GM23338 (cell line): ENCODE measurements at regions not wholly inside any gene's neighbourhood (a gene's known extent, or its start where the extent isn't known, plus 50 kb on each side); places are given as distances from the start of the nearest gene placed in this dataset.

Experiments
- ATAC-seq: fragments of 200-7000 bp; cut with Tn5 transposase; 3 replicates; pipeline ENCODE4 v1.9.1; 2020
- DNase-seq: peaks from one replicate; pipeline ENCODE4 v3.0.0-alpha.2; 2015; ENCODE audit warnings: low spot score
- H2AFZ ChIP-seq: fragments of 200-600 bp; sonication (generic); 2 replicates; pipeline ENCODE4 v1.8.0; 2016; ENCODE audit warnings: antibody characterized with exemption, mild to moderate bottlenecking, moderate library complexity
- H3F3A ChIP-seq: fragments of 200-600 bp; sonication (generic); replicated peaks from 2 replicates; pipeline ENCODE4 v1.8.0; 2017; ENCODE audit warnings: antibody characterized with exemption, mixed run types, low read depth
- H3K27ac ChIP-seq: fragments of 200-600 bp; sonication (generic); 2 replicates; pipeline ENCODE4 v1.6.1; 2016; ENCODE audit warnings: low read depth
- H3K27me3 ChIP-seq: fragments of 200-600 bp; sonication (generic); 2 replicates; pipeline ENCODE4 v1.8.0; 2016; ENCODE audit warnings: mild to moderate bottlenecking, mixed run types, moderate library complexity; ENCODE audit not compliant: insufficient read depth
- H3K36me3 ChIP-seq: fragments of 200-600 bp; sonication (generic); 2 replicates; pipeline ENCODE4 v1.8.0; 2016; ENCODE audit warnings: mild to moderate bottlenecking; ENCODE audit not compliant: insufficient read depth
- H3K4me1 ChIP-seq: fragments of 200-600 bp; sonication (generic); 2 replicates; pipeline ENCODE4 v1.8.0; 2016; ENCODE audit warnings: mild to moderate bottlenecking, moderate library complexity; ENCODE audit not compliant: insufficient read depth
- H3K4me2 ChIP-seq: fragments of 200-600 bp; sonication (generic); 2 replicates; pipeline ENCODE4 v1.7.1; 2017; ENCODE audit warnings: mixed run types
- H3K4me3 ChIP-seq: fragments of 200-600 bp; sonication (generic); 2 replicates; pipeline ENCODE4 v1.6.1; 2016; ENCODE audit warnings: mixed run types
- H3K79me2 ChIP-seq: fragments of 200-600 bp; sonication (generic); replicated peaks from 2 replicates; pipeline ENCODE4 v1.8.0; 2017; ENCODE audit warnings: mild to moderate bottlenecking; ENCODE audit not compliant: insufficient read depth
- H3K9me2 ChIP-seq: fragments of 200-600 bp; sonication (generic); 2 replicates; pipeline ENCODE4 v1.8.0; 2017; ENCODE audit not compliant: insufficient read depth
- H4K20me1 ChIP-seq: fragments of 200-600 bp; sonication (generic); replicated peaks from 2 replicates; pipeline ENCODE4 v1.8.0; 2017; ENCODE audit warnings: mild to moderate bottlenecking; ENCODE audit not compliant: insufficient read depth
- H3K27ac Mint-ChIP-seq: 2 replicates; pipeline ENCODE4 v1.8.0; 2020; ENCODE audit warnings: inconsistent platforms, mild to moderate bottlenecking, moderate library complexity, mixed read lengths
- H3K27me3 Mint-ChIP-seq: 3 replicates; pipeline ENCODE4 v1.8.0; 2022; ENCODE audit warnings: low read depth, mild to moderate bottlenecking, moderate library complexity, mixed read lengths, inconsistent platforms; ENCODE audit not compliant: insufficient read depth, poor library complexity
- H3K36me3 Mint-ChIP-seq: 3 replicates; pipeline ENCODE4 v1.8.0; 2021; ENCODE audit warnings: low read depth, mild to moderate bottlenecking, inconsistent platforms, moderate library complexity, mixed read lengths
- H3K4me1 Mint-ChIP-seq: 3 replicates; pipeline ENCODE4 v1.8.0; 2020; ENCODE audit warnings: mild to moderate bottlenecking, inconsistent platforms, mixed read lengths
- H3K4me3 Mint-ChIP-seq: 3 replicates; pipeline ENCODE4 v1.8.0; 2021; ENCODE audit warnings: moderate library complexity, mild to moderate bottlenecking, inconsistent platforms, mixed read lengths
- H3K9me3 Mint-ChIP-seq: 3 replicates; pipeline ENCODE4 v1.8.0; 2020; ENCODE audit warnings: moderate library complexity, mild to moderate bottlenecking, inconsistent platforms, mixed read lengths
- CREB1 ChIP-seq: fragments of 250-450 bp; sonication (Bioruptor Pico); IDR thresholded peaks from 2 replicates; pipeline ENCODE4 v1.5.0; 2020; ENCODE audit warnings: low read depth, mild to moderate bottlenecking, moderate library complexity
- CTCF ChIP-seq, 2 experiments: fragments of 200-600 bp in 1 of 2; sonication (generic) in 1 of 2; conservative IDR thresholded peaks; 2 replicates each; pipeline versions ENCODE4 v1.5.1 to v1.6.1; 2016 to 2017; ENCODE audit warnings: antibody characterized with exemption in 2 of 2, low read depth in 2 of 2, mild to moderate bottlenecking in 2 of 2, moderate library complexity in 1 of 2
- EZH2 ChIP-seq: fragments of 200-600 bp; sonication (generic); IDR thresholded peaks from one replicate; pipeline ENCODE4 v1.8.0; 2017; ENCODE audit warnings: antibody characterized with exemption, mild to moderate bottlenecking, low read depth; ENCODE audit not compliant: unreplicated experiment
- JUNB ChIP-seq: IDR thresholded peaks from one replicate; pipeline ENCODE4 v1.6.1; 2016; ENCODE audit warnings: antibody characterized with exemption; ENCODE audit not compliant: unreplicated experiment
- NANOG ChIP-seq: IDR thresholded peaks from 2 replicates; pipeline ENCODE4 v1.6.1; 2016; ENCODE audit warnings: antibody characterized with exemption, borderline replicate concordance
- REST ChIP-seq: IDR thresholded peaks from one replicate; pipeline ENCODE4 v1.6.1; 2018; ENCODE audit warnings: antibody characterized with exemption; ENCODE audit not compliant: unreplicated experiment
- STAT1 ChIP-seq: IDR thresholded peaks from one replicate; pipeline ENCODE4 v1.6.1; 2016; ENCODE audit warnings: antibody characterized with exemption; ENCODE audit not compliant: unreplicated experiment
- ZNF114 ChIP-seq: fragments of 250-450 bp; sonication (Bioruptor Pico); IDR thresholded peaks from 2 replicates; pipeline ENCODE4 v1.5.0; 2020; ENCODE audit warnings: mild to moderate bottlenecking, moderate library complexity
- ZNF331 ChIP-seq: fragments of 250-450 bp; sonication (Bioruptor Pico); IDR thresholded peaks from 2 replicates; pipeline ENCODE4 v1.5.0; 2020; ENCODE audit warnings: low read depth, mild to moderate bottlenecking, moderate library complexity

DNA sequence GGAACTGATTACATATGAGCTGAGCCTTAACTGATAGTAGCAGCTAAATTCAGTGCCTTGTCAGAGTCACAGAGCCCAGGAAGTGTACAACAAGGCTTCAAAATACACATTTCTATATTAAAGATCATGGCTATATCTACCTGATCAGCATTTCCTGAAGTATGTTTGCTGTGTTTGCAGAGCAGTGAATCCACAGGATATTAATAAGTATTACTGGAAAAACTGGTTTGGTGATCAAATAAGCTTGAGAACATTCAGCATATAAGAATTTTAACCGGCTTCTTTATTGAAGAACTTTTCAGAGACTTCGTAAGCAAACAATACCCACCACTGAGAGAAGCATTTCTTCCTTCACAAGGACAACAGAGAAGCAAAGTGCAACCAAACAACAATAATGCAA is 227.0 kb downstream of the ELAVL2 start:
- H3K4me1 Mint-ChIP-seq, result peaks cover 4% of the 10 kb centered on the region; the same call in 2 of the 3 replicates

DNA sequence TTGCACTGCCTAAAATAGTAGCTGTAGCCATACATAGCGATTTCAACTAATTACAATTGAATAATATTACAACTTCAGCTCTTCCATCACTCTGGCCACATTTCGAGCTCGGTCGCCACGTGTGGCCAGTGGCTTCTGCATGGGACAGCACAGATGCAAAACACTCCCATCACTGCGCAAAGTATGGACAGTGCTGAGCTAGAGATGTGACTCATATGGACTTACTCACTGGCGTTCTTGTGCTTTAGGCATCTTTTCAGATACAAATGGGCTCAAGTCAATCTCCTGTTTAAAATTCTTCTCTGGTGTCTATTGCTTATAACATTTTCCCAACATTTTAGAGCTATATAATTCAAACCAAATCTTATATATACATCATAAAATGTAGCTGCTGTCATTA is 222.7 kb downstream of the ELAVL2 start:
- H3K4me3 Mint-ChIP-seq, result no peak overlapping the region
- Histone ChIP-seq H3K9me2 (no peaks in the 10 kb centered on the region), H3K4me1 (no peaks in the 10 kb centered on the region), H3K79me2 (no peaks in the 10 kb centered on the region), H2AFZ (no peak overlapping the region), H3K4me3 (no peak overlapping the region), H3K27me3 (no peaks in the 10 kb centered on the region), H3K36me3 (peaks cover 15% of the 10 kb centered on the region; the same call in 1 of the 2 replicates), H4K20me1 (no peaks in the 10 kb centered on the region), H3K27ac (no peak overlapping the region), H3F3A (no peaks in the 10 kb centered on the region), H3K4me2 (no peak overlapping the region)
- peaks cover 4% of the 10 kb centered on the region; the same call in 2 of the 3 replicates for H3K4me1 Mint-ChIP-seq
- peaks cover 13% of the 10 kb centered on the region; the same call in 2 of the 3 replicates for H3K36me3 Mint-ChIP-seq
- DNase-seq, result no peak
- no peak for ATAC-seq
- no peak overlapping the region for H3K27ac Mint-ChIP-seq
- no peaks in the 10 kb centered on the region for H3K9me3 Mint-ChIP-seq
- no peaks in the 10 kb centered on the region for H3K27me3 Mint-ChIP-seq
- no peak for TF ChIP-seq CREB1 (CRISPR knock-in tag)
- TF ChIP-seq ZNF331 (CRISPR knock-in tag), result no peak
- TF ChIP-seq ZNF114 (CRISPR knock-in tag), result no peak
- TF ChIP-seq REST, result no peak
- TF ChIP-seq NANOG, result no peak
- no peak for TF ChIP-seq JUNB
- no peak for TF ChIP-seq EZH2
- TF ChIP-seq CTCF (conservative IDR thresholded peaks at IDR 0.05; ENCODE audit: low read depth in 2 of 2), result no peak

More for the DNA sequence above, 227.0 kb downstream of the ELAVL2 start:
- no peak for ATAC-seq
- Histone ChIP-seq H3K27ac (no peak overlapping the region), H3K4me1 (0 out of 2 replicates have a peak, but pooled peaks cover under 1% of the 10 kb centered on the region), H3K9me2 (no peaks in the 10 kb centered on the region), H3K27me3 (no peaks in the 10 kb centered on the region), H4K20me1 (no peaks in the 10 kb centered on the region), H3K36me3 (0 out of 2 replicates have a peak, but pooled peaks cover 4% of the 10 kb centered on the region), H3K79me2 (no peaks in the 10 kb centered on the region), H2AFZ (no peak overlapping the region), H3F3A (no peaks in the 10 kb centered on the region), H3K4me3 (no peak overlapping the region), H3K4me2 (no peak overlapping the region)
- TF ChIP-seq REST (no peak), ZNF331 (CRISPR knock-in tag) (no peak), STAT1 (no peak)
- H3K9me3 Mint-ChIP-seq, result no peaks in the 10 kb centered on the region
- peaks cover 9% of the 10 kb centered on the region; the same call in 1 of the 3 replicates for H3K36me3 Mint-ChIP-seq
- H3K27me3 Mint-ChIP-seq, result no peaks in the 10 kb centered on the region
- no peak overlapping the region for H3K4me3 Mint-ChIP-seq
- H3K27ac Mint-ChIP-seq, result no peak overlapping the region
- DNase-seq, result no peak
